Astrocyte of the spinal cord (primary cell): ENCODE measurements at regions not wholly inside any gene's neighbourhood (a gene's known extent, or its start where the extent isn't known, plus 50 kb on each side); places are given as distances from the start of the nearest gene placed in this dataset.
"Not testable (repeated sequence)": the region's sequence is repeated elsewhere in the genome, so short reads cannot be mapped to it uniquely, and the experiment has no call there.

Experiments
- DNase-seq: peaks from one replicate; pipeline ENCODE4 v3.0.0; 2011; ENCODE audit warnings: low read depth, low spot score
- H3K4me3 ChIP-seq: 2 replicates; pipeline ENCODE4 v1.5.1; 2011; ENCODE audit warnings: low read depth, mild to moderate bottlenecking, low read length, moderate library complexity
- in situ Hi-C: cut with HindIII; loops from 2 replicates; pipeline ENCODE4 v1.10.0; 2017; ENCODE audit warnings: low sequenced_read_pairs
- TF ChIP-seq, protein P1 (sequence below): IDR thresholded peaks from 2 replicates; pipeline ENCODE4 v1.5.1; 2012; ENCODE audit warnings: low read depth, mild to moderate bottlenecking, low read length, inconsistent platforms

DNA sequence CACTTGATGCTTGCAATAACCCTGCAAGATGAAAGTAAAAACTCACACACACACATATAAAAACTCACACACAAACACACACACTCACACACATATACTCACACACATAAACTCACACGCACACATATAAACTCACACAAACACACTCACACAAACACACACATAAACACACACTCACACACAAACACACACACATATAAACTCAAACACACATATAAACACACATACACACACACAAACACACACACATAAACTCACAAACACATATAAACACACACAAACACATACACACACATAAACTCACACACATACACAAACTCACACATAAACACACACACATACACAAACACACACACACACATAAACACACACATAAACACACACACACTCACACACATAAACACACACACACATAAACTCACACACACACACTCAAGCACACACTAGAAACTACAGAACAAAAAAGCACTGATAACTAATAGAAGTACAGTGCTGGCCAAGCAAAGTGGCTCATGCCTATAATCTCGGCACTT lies 117.7 kb upstream of the TEKT4 start:
- DNase-seq, result no peak
- in situ Hi-C loops, result no loop called here
- TF ChIP-seq, protein P1, sequence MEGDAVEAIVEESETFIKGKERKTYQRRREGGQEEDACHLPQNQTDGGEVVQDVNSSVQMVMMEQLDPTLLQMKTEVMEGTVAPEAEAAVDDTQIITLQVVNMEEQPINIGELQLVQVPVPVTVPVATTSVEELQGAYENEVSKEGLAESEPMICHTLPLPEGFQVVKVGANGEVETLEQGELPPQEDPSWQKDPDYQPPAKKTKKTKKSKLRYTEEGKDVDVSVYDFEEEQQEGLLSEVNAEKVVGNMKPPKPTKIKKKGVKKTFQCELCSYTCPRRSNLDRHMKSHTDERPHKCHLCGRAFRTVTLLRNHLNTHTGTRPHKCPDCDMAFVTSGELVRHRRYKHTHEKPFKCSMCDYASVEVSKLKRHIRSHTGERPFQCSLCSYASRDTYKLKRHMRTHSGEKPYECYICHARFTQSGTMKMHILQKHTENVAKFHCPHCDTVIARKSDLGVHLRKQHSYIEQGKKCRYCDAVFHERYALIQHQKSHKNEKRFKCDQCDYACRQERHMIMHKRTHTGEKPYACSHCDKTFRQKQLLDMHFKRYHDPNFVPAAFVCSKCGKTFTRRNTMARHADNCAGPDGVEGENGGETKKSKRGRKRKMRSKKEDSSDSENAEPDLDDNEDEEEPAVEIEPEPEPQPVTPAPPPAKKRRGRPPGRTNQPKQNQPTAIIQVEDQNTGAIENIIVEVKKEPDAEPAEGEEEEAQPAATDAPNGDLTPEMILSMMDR, result no peak
- no peak overlapping the region for H3K4me3 ChIP-seq

- in situ Hi-C loops, result no loop called here
- H3K4me3 ChIP-seq, result no peak overlapping the region
- DNase-seq, result no peak
- TF ChIP-seq, protein P1, result no peak
These were observed 112.7 kb upstream of the TEKT4 start for GRCh38 chr2:94758546-94758945.

DNA sequence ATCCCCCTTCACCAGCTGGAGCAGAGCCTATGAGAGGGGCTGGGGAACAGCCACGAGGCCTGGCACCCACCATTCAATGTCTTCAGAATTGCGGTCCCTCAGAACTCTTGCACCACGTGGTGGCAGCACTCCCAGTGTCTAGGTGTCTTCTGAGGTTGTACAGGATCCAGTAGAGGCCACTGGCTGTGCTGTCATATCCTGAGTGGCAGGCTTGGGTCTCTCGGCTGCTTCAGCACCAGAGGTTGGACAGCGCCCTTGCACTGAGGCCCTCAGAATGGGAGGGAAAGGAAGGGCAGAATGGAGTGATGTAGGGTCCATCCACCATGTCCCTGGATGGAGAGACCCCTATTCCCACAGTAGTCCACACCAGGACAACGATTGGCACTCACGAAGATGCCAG lies 112.0 kb upstream of the TEKT4 start:
- TF ChIP-seq, protein P1, result no peak
- in situ Hi-C loops, result no loop called here
- DNase-seq, result no peak
- no peak overlapping the region for H3K4me3 ChIP-seq

- H3K4me3 ChIP-seq, result no peak overlapping the region
- DNase-seq, result no peak
- in situ Hi-C loops, result no loop called here
- TF ChIP-seq, protein P1, result no peak
These were observed 108.6 kb upstream of the TEKT4 start for GRCh38 chr2:94762600-94762999.

- in situ Hi-C loops, result no loop called here
- TF ChIP-seq, protein P1, result no peak
- no peak for DNase-seq
- H3K4me3 ChIP-seq, result no peak overlapping the region
These were observed 107.9 kb upstream of the TEKT4 start for GRCh38 chr2:94763318-94763717.

GRCh38 chr2:94764331-94764730 lies 106.9 kb upstream of the TEKT4 start:
- DNase-seq, in situ Hi-C loops, H3K4me3 ChIP-seq: not testable (repeated sequence)

DNA sequence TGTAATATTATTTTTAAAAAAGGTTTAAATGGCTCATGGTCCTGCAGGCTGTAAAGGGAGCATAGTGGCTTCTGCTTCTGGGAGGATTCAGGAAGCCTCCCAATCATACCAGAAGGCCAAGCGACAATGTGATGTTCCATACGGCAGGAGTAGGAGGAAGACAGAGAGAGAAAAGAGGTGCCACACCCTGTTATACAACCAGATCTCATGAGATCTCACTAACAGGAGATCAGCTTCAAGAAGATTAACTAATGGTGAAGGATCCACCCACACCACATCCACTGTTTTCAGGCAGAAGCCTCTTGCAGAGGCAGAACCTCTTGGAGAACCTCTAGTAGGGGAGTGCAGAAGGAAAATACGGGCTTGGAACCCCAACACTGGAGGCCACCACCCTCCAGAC lies 103.9 kb upstream of the TEKT4 start:
- in situ Hi-C loops, result no loop called here
- TF ChIP-seq, protein P1, result no peak
- H3K4me3 ChIP-seq, result no peak overlapping the region
- no peak for DNase-seq
